ENCODE measurements at regions not wholly inside any gene's neighbourhood (a gene's known extent, or its start where the extent isn't known, plus 50 kb on each side); places are given as distances from the start of the nearest gene placed in this dataset.
A peak's percentile ranks its signal among the peaks of the same experiment; 100 is the strongest.

DNA sequence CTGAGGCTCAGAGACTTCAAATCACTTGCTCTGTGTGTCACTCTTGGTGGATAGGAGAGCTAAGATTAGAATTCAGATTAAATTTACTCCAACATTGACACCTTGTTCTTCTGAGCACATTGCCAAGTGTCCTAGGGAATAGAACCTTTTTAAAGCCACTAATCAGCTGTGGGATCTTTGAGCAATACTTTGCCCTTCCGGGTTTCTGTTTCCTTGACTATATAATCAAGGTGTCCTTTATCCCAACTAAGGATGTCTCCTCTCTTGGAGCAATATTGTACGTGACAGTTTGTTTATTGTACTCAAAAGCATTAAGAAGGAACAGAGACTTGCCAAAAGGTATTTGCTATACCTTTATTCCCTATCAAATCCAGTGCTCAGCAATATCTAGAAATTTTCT, 170.9 kb upstream of the CADPS start:
- DNase-seq (ENCODE audit: low read depth): no peak

DNA sequence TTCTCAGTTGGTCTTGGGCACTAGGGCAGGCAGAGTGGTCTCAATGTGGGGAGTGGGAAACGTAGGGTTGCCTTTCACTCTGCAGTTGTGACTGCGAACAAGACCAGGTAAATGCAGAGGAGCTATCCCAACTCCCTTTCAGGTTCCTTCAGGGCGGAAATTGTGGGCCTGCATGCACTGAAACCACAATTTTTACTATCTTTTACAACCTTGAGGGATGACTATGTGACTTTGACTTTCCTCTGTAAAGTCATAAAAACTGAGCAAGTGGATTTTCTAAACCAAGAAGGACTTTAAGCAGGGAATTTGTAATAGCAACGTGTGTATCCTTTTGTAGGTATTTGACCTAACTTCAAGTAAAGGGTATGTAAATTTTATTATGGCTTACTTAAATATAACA, 171.4 kb upstream of the CADPS start:
- DNase-seq (ENCODE audit: low read depth): no peak

- DNase-seq (ENCODE audit: low read depth): no peak
Observed at GRCh38 chr3:63047068-63047467, 171.9 kb upstream of the CADPS start.

DNA sequence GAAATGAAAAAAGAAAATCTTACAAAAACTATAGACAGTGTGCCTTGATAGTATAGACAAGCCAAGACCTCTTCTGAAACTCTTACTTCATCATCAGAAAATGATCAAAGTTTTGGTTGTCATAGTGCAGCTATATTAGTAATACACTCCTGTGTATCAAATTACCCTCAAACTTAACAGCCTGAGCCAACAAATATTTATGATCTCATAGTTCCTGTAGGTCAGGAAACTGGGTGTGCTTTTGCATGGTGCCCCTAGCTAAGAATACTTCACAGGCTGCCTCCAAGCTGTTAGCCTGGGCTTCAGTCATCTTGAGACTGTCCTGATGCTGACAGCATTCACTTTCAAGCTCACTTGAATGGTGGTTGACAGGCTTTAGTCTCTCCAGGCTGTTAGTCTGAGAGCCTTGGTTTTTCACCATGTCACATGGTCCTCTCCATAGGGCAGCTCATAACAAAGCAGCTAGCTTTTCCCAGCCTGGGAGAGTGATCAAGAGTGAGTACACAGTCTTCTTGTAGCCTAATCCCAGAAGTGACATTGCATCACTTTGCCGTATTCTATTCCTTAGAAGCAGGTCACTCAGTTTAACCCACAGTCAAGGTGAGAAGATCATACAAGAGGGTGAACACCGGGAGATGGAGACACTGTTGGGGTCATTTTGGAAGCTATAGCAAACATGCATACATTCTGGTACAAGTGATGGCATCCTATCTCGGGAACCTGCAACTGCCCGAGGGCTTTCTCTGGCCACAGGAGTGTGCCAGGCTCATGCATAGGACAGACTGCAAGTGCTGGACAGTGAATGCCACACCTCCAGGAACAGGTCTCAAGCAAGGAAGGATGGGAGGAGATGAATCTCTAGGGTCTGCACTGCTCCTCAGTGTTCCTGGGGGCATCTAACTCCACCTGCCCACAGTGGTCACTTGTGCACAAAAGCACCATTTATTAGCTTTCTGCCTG, 173.4 kb upstream of the CADPS start:
- no peak for DNase-seq (ENCODE audit: low read depth)

DNA sequence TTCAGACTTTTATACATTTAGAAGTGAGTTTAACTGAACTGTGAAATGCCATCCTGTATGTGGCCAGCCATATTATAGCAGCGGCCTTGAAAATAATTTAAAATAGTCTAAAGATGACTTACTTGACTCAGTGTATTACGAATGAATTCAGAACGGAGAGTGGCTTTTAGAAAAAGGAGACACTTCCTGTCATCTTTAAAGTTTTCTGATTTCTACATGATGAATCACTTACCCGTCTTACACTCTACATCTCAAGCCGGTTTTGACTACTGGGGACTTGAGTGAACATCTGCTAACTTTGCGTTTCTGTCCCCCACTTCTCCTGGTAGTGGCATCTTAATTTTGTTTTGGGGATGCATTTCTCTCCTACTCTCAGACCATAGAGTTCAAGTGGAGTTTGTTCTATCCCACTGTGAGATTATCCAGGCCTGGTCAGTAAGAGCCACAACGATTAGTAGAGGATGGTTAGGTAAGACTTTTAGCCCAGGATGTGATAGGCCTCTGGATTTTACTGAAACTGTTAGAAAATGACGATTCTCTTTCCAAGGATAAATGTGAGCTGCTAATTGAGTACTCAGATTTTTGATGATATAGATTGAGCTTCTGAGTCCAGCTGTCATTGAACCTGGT, 175.4 kb upstream of the CADPS start:
- DNase-seq (ENCODE audit: low read depth): no peak

DNA sequence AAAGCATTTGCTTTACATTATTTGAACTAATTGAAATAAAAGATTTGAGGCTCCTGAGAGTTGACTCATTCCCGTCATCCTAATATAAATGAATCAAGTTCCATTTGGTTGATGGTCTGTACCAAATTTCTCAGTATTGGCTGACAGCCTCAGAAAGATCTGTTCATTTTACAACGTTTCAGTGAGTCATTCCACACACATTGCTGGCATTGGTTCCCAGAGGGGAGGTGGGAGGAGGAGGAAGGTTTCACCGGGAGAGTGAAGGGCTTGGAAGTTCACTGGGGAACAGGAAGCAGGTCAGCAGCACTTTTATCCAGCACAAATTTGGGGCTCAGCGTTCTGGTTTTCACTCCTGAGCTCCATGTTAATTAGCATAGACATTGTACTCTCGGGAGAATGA, 176.7 kb upstream of the CADPS start:
- no peak for DNase-seq (ENCODE audit: low read depth)

- DNase-seq (ENCODE audit: low read depth): no peak
Observed at GRCh38 chr3:63056932-63057331, 181.7 kb upstream of the CADPS start.

DNA sequence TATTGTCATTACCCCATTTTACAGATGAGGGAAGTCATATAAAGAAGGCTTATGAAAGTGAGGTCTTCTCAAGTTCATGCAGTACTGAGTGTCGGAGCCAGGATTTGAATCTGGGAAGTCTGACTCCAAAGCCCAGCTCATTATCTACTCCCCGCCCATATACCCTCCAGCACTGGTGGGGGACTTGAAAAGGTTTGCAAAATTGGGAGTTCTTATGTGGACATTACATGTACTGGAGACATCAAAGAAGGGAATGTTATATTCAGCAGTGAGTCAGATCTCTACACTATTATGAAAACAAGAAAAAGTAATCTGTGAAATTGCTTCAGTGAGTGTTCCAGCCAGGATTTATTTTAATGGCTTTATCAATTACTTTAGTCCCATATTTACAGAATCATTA, 185.2 kb upstream of the CADPS start:
- DNase-seq (ENCODE audit: low read depth): no peak

GRCh38 chr3:63061449-63061848, 186.2 kb upstream of the CADPS start:
- no peak for DNase-seq (ENCODE audit: low read depth)

GRCh38 chr3:63064209-63064755, 189.1 kb upstream of the CADPS start:
- DNase-seq (ENCODE audit: low read depth): no peak

GRCh38 chr3:63067999-63068645, 192.9 kb upstream of the CADPS start:
- peak; percentile 60 for DNase-seq (ENCODE audit: low read depth)

DNA sequence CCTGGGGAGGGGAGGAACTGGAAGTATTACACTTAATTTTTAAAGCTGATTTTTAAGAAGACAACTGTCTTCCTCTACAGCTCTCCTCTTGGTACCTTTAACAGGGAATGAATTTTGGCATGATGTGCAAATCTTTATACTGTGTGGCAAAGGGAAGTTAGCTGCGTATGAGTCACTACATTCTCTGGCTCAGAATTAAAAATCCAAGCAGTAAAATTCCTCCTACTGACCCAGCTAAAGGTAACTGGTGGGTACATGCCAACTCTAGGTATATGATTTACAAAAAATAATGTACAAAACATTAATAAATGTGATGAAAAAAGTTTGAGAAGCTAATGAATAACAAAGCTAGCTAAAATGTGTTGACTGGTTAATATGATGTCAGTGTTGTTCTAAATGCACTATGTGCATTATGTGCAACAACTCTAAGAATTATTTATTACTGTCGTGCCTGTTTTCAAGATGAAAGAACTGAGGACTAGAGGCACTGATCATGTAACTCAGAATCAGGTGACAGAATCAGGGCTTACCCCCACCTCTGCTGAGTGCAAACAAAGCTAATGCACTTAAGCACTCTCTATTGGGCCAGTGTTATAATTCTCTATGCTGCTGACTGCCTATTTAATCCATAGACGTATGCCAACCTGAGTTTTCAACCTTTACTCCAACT, 194.7 kb upstream of the CADPS start:
- no peak for DNase-seq (ENCODE audit: low read depth)

- no peak for DNase-seq (ENCODE audit: low read depth)
Observed at GRCh38 chr3:63070476-63070810, 195.2 kb upstream of the CADPS start.

- no peak for DNase-seq (ENCODE audit: low read depth)
Observed at GRCh38 chr3:63076357-63076756, 201.1 kb upstream of the CADPS start.

- no peak for DNase-seq (ENCODE audit: low read depth)
Observed at GRCh38 chr3:63086190-63086589, 191.9 kb upstream of the SYNPR start.

DNA sequence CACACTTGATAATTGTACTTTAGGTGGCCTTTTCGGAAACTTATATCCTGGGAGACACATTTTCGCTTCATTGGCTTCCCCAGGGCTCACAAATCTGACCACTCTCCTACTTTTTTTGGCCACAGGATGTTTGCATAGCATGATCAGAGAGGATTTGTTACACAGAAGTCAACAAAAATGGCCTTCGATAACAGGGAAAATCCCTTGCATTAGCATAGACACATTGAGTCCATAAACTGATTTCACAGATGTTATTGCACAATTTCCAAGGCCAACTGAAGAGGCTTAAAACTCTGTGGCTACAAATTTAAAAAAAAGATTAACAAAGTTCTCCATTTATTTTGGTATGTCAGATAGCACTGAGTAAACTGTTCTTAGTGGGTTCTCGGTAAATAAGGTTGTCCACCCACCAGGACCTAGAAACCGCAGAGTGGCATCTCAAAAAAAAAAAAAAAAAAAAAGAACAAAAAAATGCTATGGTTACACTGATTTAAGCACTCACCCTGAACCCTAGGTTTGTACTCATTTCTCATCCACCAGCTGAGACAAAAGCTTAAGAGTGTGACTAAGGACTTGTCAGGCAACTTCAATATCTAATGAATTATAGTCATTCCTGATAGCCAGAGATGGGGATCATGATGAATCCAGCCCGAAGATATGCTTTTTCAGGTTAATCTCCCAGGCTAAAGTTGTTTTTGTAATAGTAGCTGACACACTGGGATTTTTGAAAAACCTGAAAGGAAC, 188.9 kb upstream of the SYNPR start:
- no peak for DNase-seq (ENCODE audit: low read depth)

DNA sequence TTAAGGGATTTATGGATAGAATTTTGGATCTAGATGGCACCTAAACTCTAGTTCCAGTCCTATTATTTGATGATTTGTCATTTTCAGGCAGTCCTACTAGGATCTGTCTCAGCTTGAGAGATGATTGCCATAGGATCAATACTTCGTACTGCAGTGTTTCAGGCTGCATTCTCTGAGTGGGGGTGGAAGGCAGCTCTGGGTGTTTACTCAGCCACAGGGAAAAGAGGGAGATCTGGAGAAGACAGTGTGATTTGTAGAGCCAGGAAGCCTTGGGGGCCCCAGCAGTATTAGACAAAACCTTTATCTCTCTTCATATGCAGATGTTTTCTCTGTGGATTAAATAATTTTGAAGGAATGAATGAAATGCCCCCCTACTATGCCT, 188.4 kb upstream of the SYNPR start:
- no peak for DNase-seq (ENCODE audit: low read depth)

- DNase-seq (ENCODE audit: low read depth): no peak
Observed at GRCh38 chr3:63090656-63091055, 187.5 kb upstream of the SYNPR start.

DNA sequence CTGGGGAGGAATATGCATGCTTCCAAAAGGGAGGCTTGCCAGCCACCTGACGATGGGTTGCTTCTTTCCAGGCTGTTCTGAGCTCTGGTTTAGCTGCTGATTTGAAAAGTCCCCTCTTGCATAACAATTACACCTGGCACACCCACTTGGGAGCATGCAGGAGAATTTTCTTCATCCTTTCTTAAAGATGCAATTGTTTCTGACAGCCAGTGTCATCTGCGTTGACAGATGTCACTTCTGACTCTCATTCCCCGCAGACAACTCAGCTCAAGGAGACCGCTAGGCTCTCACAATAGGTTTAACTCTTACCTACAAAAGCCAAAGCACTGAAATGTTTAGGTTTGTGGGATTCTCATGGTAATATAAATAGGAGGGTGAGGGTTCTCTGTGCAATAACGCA, 185.6 kb upstream of the SYNPR start:
- no peak for DNase-seq (ENCODE audit: low read depth)

- no peak for DNase-seq (ENCODE audit: low read depth)
Observed at GRCh38 chr3:63094642-63095408, 183.3 kb upstream of the SYNPR start.

All from forelimb muscle (tissue), 1 donor.